ENCODE measurements at regions not wholly inside any gene's neighbourhood (a gene's known extent, or its start where the extent isn't known, plus 50 kb on each side); places are given as distances from the start of the nearest gene placed in this dataset.

DNA sequence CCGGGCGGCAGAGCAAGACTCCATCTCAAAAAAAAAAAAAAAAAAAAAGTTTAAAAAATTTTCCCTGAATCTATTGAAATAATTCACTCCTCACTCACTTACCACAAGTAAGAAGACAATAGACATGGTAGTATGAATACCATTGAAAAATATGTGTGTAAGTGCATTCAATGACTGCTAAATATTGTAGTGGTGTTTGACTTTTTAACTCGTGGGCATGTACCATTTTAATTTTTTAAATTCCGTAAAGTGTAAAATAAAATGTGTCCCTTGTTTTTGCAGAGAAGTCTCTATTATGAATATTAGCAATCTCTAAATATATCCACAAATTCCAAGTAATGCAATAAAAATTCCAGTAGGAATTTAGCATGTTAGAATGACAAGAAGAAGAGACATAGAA, 134.1 kb downstream of the COPS8 start:
- intact Hi-C loops (cut with micrococcal nuclease), result no loop called here
- no peak overlapping the region for H3K4me2 ChIP-seq (ENCODE audit: insufficient read depth, low read length)
- BruUV-seq (replicated peaks), result no TSS peak
- H3K9ac ChIP-seq (replicated peaks; ENCODE audit: extremely low read depth, insufficient read depth, low read length), result no peak overlapping the region
- H3K27ac ChIP-seq (ENCODE audit: insufficient read depth, low read depth, low read length), result no peak overlapping the region
- H3K4me3 ChIP-seq (replicated peaks in 1 of 3; ENCODE audit: insufficient read depth in 1 of 3, low read depth in 1 of 3, low read length in 3 of 3), result no peak overlapping the region
- no peaks in the 10 kb centered on the region for H3K79me2 ChIP-seq (ENCODE audit: control insufficient read depth, insufficient read depth, low read length)
- no peak for TF ChIP-seq POLR2AphosphoS5 (IDR thresholded peaks at IDR 0.05; ENCODE audit: insufficient read depth, low read depth, low read length)
- no peak for TF ChIP-seq EZH2 (IDR thresholded peaks at IDR 0.05; ENCODE audit: borderline replicate concordance, low read depth, low read length, severe bottlenecking)
- TF ChIP-seq POLR2A (IDR thresholded peaks at IDR 0.05; ENCODE audit: low read depth, low read length), result no peak
- TF ChIP-seq, protein P1, sequence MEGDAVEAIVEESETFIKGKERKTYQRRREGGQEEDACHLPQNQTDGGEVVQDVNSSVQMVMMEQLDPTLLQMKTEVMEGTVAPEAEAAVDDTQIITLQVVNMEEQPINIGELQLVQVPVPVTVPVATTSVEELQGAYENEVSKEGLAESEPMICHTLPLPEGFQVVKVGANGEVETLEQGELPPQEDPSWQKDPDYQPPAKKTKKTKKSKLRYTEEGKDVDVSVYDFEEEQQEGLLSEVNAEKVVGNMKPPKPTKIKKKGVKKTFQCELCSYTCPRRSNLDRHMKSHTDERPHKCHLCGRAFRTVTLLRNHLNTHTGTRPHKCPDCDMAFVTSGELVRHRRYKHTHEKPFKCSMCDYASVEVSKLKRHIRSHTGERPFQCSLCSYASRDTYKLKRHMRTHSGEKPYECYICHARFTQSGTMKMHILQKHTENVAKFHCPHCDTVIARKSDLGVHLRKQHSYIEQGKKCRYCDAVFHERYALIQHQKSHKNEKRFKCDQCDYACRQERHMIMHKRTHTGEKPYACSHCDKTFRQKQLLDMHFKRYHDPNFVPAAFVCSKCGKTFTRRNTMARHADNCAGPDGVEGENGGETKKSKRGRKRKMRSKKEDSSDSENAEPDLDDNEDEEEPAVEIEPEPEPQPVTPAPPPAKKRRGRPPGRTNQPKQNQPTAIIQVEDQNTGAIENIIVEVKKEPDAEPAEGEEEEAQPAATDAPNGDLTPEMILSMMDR (IDR thresholded peaks at IDR 0.05; ENCODE audit: extremely low read depth in 1 of 2, insufficient read depth in 1 of 2, low read depth in 1 of 2, low read length in 2 of 2), result no peak
- DNase-seq (ENCODE audit: low read depth, low spot score) (no peak), FAIRE-seq (no peak)
- CTCF ChIA-PET, result interaction anchor here (0.7 kb wide), 1 partner anchor 102 kb away, joined by 3 read pairs; no protein-coding TSS in a partner anchor
- POLR2A ChIA-PET, result no interaction called here
- no peaks in the 10 kb centered on the region for H3K4me1 ChIP-seq (ENCODE audit: control insufficient read depth, extremely low read depth, insufficient read depth, low read length)
- no peaks in the 10 kb centered on the region for H3K9me1 ChIP-seq (replicated peaks; ENCODE audit: control insufficient read depth, extremely low read depth, insufficient read depth, low read length)
- H2AFZ ChIP-seq (ENCODE audit: low read depth, low read length), result no peak overlapping the region
- no peaks in the 10 kb centered on the region for H3K9me3 ChIP-seq (replicated peaks; ENCODE audit: control insufficient read depth, insufficient read depth, low read length)
- no peaks in the 10 kb centered on the region for H3K36me3 ChIP-seq (ENCODE audit: control insufficient read depth in 2 of 2, extremely low read depth in 1 of 2, insufficient read depth in 2 of 2, low read length in 2 of 2)
- dilution Hi-C loops (cut with MboI; ENCODE audit: extremely low pct_ligation_motif_present, low sequenced_read_pairs), result no loop called here
- H4K20me1 ChIP-seq (replicated peaks; ENCODE audit: control insufficient read depth, extremely low read depth, insufficient read depth, low read length), result no peaks in the 10 kb centered on the region
- H3K27me3 ChIP-seq (ENCODE audit: control insufficient read depth in 2 of 2, insufficient read depth in 2 of 2, low read length in 2 of 2), result peaks cover 0 to 4% of the 10 kb centered on the region in 2 experiments

DNA sequence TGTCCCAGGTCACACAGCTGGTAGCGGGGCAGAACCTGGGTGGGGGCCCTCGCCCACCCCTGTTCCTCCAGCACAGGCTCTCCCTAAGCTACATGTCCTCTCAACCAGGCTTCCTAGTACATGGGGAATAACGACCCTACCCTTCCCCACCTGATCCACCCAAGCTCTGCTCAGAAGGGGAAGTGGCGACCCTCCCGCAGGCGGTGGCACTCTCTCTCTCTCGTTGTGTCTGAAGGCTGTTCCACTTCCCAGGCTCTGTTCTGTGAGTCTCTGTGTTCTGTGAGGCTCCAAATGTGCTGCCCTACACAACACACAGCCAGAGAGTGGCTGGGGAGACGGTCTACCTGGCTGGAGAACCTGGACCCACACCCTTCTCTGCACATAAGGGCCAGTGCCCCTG, 135.8 kb downstream of the COPS8 start:
- no peaks in the 10 kb centered on the region for H3K36me3 ChIP-seq (ENCODE audit: control insufficient read depth in 2 of 2, extremely low read depth in 1 of 2, insufficient read depth in 2 of 2, low read length in 2 of 2)
- no peak overlapping the region for H3K9ac ChIP-seq (replicated peaks; ENCODE audit: extremely low read depth, insufficient read depth, low read length)
- BruUV-seq (replicated peaks), result no TSS peak
- TF ChIP-seq, protein P1 (IDR thresholded peaks at IDR 0.05; ENCODE audit: extremely low read depth in 1 of 2, insufficient read depth in 1 of 2, low read depth in 1 of 2, low read length in 2 of 2), result no peak
- TF ChIP-seq FOS (IDR thresholded peaks at IDR 0.05; ENCODE audit: borderline replicate concordance, insufficient read depth, low read length), result no peak
- no peak for TF ChIP-seq MYC (IDR thresholded peaks at IDR 0.05; ENCODE audit: low read depth, low read length)
- TF ChIP-seq GATA2 (IDR thresholded peaks at IDR 0.05; ENCODE audit: insufficient read depth, insufficient read length, low read depth, low read length), result no peak
- no peak for TF ChIP-seq POLR2AphosphoS5 (IDR thresholded peaks at IDR 0.05; ENCODE audit: insufficient read depth, low read depth, low read length)
- no peak for TF ChIP-seq POLR2A (IDR thresholded peaks at IDR 0.05; ENCODE audit: low read depth, low read length)
- no peak for TF ChIP-seq JUN (IDR thresholded peaks at IDR 0.05; ENCODE audit: borderline replicate concordance, insufficient read depth, insufficient read length, low read depth)
- no peak overlapping the region for H3K27ac ChIP-seq (ENCODE audit: insufficient read depth, low read depth, low read length)
- no peaks in the 10 kb centered on the region for H4K20me1 ChIP-seq (replicated peaks; ENCODE audit: control insufficient read depth, extremely low read depth, insufficient read depth, low read length)
- no peak for FAIRE-seq
- CTCF ChIA-PET, result interaction anchor here (1.3 kb wide), 1 partner anchor 351 kb away, joined by 3 read pairs; no protein-coding TSS in a partner anchor
- no peak overlapping the region for H2AFZ ChIP-seq (ENCODE audit: low read depth, low read length)
- dilution Hi-C loops (cut with MboI; ENCODE audit: extremely low pct_ligation_motif_present, low sequenced_read_pairs), result no loop called here
- peaks cover 0 to 4% of the 10 kb centered on the region in 2 experiments for H3K27me3 ChIP-seq (ENCODE audit: control insufficient read depth in 2 of 2, insufficient read depth in 2 of 2, low read length in 2 of 2)
- no peaks in the 10 kb centered on the region for H3K79me2 ChIP-seq (ENCODE audit: control insufficient read depth, insufficient read depth, low read length)
- no peak overlapping the region for H3K4me2 ChIP-seq (ENCODE audit: insufficient read depth, low read length)
- intact Hi-C loops (cut with micrococcal nuclease), result no loop called here
- no peak for DNase-seq (ENCODE audit: low read depth, low spot score)
- H3K9me1 ChIP-seq (replicated peaks; ENCODE audit: control insufficient read depth, extremely low read depth, insufficient read depth, low read length), result no peaks in the 10 kb centered on the region
- POLR2A ChIA-PET, result no interaction called here
- H3K9me3 ChIP-seq (replicated peaks; ENCODE audit: control insufficient read depth, insufficient read depth, low read length), result no peaks in the 10 kb centered on the region
- H3K4me3 ChIP-seq (replicated peaks in 1 of 3; ENCODE audit: insufficient read depth in 1 of 3, low read depth in 1 of 3, low read length in 3 of 3), result no peak overlapping the region
- H3K4me1 ChIP-seq (ENCODE audit: control insufficient read depth, extremely low read depth, insufficient read depth, low read length), result no peaks in the 10 kb centered on the region
